ENCODE measurements at regions not wholly inside any gene's neighbourhood (a gene's known extent, or its start where the extent isn't known, plus 50 kb on each side); places are given as distances from the start of the nearest gene placed in this dataset.

DNA sequence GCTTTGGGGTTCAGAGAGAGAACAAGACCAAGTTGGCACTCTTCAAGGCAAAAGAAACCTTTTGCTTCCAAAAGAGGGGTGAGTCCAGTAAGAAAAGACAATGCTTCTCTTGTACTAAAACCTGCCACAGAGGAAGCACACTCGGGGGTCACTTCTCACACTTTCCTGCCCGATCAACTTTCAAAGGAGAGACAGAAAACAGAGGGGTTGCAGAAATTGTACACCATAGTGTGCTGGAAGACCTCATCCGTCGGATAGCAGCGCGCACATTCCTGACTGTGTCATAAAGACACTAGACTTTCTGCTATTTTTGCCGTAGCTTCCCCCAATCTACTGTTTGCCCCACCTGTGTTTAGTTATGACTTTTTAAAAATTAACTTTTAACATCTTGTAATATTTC, 66.9 kb downstream of the OR2K2 start:
- DNase-seq: no peak
- intact Hi-C loops (cut with DNase I, micrococcal nuclease): no loop called here
- no peak overlapping the region for H3K4me3 ChIP-seq
- H3K9me3 ChIP-seq: peaks cover 2% of the 10 kb centered on the region
- ATAC-seq: no peak
- TF ChIP-seq, protein P1, sequence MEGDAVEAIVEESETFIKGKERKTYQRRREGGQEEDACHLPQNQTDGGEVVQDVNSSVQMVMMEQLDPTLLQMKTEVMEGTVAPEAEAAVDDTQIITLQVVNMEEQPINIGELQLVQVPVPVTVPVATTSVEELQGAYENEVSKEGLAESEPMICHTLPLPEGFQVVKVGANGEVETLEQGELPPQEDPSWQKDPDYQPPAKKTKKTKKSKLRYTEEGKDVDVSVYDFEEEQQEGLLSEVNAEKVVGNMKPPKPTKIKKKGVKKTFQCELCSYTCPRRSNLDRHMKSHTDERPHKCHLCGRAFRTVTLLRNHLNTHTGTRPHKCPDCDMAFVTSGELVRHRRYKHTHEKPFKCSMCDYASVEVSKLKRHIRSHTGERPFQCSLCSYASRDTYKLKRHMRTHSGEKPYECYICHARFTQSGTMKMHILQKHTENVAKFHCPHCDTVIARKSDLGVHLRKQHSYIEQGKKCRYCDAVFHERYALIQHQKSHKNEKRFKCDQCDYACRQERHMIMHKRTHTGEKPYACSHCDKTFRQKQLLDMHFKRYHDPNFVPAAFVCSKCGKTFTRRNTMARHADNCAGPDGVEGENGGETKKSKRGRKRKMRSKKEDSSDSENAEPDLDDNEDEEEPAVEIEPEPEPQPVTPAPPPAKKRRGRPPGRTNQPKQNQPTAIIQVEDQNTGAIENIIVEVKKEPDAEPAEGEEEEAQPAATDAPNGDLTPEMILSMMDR (IDR thresholded peaks at IDR 0.05): no peak
- H3K4me1 ChIP-seq (ENCODE audit: low read depth): no peaks in the 10 kb centered on the region
- no peaks in the 10 kb centered on the region for H3K36me3 ChIP-seq (ENCODE audit: low read depth)

DNA sequence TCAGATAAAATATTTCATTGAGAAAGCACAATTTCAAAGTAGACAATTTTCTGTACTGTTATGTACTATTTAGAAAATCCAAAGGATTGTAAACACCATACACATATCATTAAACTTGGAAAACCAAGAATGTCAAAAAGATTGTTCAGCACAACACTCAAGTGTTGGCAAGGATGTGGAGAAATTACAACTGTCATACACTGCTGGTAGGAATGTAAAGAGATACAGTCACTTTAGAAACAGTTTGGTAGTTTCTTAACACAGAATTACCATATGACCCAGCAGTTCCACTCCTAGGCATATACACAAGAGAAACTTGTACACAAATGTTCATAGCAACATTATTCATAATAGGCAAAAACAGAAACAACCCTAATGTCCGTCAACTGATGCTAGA, 71.2 kb downstream of the OR2K2 start:
- no peaks in the 10 kb centered on the region for H3K4me1 ChIP-seq (ENCODE audit: low read depth)
- TF ChIP-seq, protein P1 (IDR thresholded peaks at IDR 0.05): no peak
- intact Hi-C loops (cut with DNase I, micrococcal nuclease): no loop called here
- DNase-seq (no peak), ATAC-seq (no peak)
- no peaks in the 10 kb centered on the region for H3K36me3 ChIP-seq (ENCODE audit: low read depth)
- H3K9me3 ChIP-seq: no peaks in the 10 kb centered on the region
- H3K4me3 ChIP-seq: no peak overlapping the region

DNA sequence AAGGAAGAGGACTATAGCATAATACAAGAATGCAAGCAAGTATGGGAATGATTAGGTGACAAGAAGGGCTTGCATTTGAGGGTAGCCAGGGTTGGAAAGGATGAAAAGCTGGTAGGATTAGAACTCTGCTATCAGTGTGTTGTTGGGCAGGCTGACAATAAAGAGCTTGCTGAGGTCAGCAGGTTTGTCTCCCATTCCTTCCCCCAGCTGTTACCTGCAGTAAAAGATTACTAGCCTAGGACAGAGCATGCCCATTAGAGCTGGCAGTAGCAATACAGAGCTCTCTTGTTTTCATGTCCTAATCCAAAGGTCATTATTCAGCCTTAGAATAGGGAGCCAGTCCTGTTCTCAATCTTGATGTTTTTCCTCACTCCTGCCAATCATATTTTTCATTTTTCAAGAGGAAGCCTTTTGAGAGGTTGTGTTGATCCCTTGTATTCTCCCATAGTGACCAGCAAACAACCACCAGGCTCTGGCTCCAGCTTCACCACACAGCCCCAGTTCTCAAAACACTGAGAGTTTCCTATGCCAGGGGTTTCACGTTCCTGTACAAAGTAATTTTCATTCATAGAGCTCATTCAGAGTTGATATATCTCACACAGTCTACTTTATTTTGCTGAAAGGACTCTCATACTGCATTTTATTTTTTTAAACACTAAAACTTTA, 71.7 kb downstream of the OR2K2 start:
- DNase-seq: no peak
- TF ChIP-seq, protein P1 (IDR thresholded peaks at IDR 0.05): no peak
- Histone ChIP-seq H3K4me1 (ENCODE audit: low read depth) (no peaks in the 10 kb centered on the region), H3K4me3 (no peak overlapping the region), H3K36me3 (ENCODE audit: low read depth) (no peaks in the 10 kb centered on the region), H3K9me3 (no peaks in the 10 kb centered on the region)
- intact Hi-C loops (cut with DNase I, micrococcal nuclease): no loop called here
- peak; percentile 40 for ATAC-seq

DNA sequence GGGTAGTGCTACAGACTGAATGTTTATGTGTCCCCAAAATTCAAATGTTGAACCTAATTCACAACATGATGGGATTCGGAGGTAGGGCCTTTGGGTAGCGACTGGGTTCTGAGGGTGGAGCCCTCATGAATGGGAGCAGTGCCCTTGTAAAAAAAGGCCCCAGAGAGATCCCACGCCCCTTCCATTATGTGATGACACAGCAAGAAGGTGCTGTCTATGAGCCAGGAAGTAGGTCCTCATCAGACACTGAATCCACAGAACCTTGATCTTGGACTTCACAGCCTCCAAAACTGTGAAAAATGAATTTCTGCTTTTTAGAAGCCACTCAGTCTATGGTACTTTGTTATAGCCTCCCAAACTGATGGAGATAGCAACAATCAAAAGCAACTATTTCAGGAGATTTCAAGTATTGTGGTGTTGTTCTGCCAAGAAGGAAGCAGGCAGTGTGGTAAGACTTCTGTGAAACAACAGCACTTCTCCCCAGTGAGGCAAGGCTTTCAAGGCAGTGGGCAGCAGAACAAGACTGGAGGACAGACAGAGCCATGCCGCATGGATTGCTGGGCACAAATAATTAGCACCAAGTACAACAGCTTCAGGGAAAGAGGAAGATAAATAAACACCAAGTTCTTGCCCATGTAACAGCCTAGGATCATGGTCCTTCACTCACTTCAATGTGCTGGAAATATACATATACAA, 76.1 kb downstream of the OR2K2 start:
- intact Hi-C loops (cut with DNase I, micrococcal nuclease): no loop called here
- ATAC-seq (no peak), DNase-seq (no peak)
- H3K9me3 ChIP-seq: no peaks in the 10 kb centered on the region
- no peaks in the 10 kb centered on the region for H3K36me3 ChIP-seq (ENCODE audit: low read depth)
- no peak overlapping the region for H3K4me3 ChIP-seq
- TF ChIP-seq, protein P1 (IDR thresholded peaks at IDR 0.05): no peak
- no peaks in the 10 kb centered on the region for H3K4me1 ChIP-seq (ENCODE audit: low read depth)

- H3K36me3 ChIP-seq (ENCODE audit: low read depth): no peaks in the 10 kb centered on the region
- H3K4me1 ChIP-seq (ENCODE audit: low read depth): no peaks in the 10 kb centered on the region
- no peak for ATAC-seq
- intact Hi-C loops (cut with DNase I, micrococcal nuclease): no loop called here
- TF ChIP-seq, protein P1 (IDR thresholded peaks at IDR 0.05): no peak
- H3K4me3 ChIP-seq: no peak overlapping the region
- no peak for DNase-seq
- H3K9me3 ChIP-seq: no peaks in the 10 kb centered on the region
Observed at GRCh38 chr9:111250875-111251842, 78.9 kb downstream of the OR2K2 start.

Data from mucosa of descending colon (tissue), 3 donors.